ENCODE measurements at regions not wholly inside any gene's neighbourhood (a gene's known extent, or its start where the extent isn't known, plus 50 kb on each side); places are given as distances from the start of the nearest gene placed in this dataset.

DNA sequence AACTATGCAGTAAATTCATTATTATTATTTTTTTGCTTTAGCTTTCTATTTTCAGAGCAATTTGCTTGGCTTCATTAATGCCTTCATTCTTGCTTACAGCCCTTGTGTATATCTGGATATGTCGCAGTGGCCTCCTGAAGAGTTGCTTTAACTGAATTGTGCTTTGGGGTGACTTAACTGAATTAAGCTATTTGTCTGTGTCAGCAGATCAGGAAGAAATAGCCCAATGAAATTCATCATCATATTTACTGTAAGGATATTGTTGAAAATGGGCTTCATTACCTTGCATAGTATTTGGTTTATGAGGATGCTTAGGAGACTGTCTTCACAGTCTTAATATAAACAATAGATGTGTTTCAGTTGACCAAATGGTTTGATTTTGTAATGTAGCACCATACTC lies 59.7 kb upstream of the PIP4K2A start:
- TF ChIP-seq, protein P1, sequence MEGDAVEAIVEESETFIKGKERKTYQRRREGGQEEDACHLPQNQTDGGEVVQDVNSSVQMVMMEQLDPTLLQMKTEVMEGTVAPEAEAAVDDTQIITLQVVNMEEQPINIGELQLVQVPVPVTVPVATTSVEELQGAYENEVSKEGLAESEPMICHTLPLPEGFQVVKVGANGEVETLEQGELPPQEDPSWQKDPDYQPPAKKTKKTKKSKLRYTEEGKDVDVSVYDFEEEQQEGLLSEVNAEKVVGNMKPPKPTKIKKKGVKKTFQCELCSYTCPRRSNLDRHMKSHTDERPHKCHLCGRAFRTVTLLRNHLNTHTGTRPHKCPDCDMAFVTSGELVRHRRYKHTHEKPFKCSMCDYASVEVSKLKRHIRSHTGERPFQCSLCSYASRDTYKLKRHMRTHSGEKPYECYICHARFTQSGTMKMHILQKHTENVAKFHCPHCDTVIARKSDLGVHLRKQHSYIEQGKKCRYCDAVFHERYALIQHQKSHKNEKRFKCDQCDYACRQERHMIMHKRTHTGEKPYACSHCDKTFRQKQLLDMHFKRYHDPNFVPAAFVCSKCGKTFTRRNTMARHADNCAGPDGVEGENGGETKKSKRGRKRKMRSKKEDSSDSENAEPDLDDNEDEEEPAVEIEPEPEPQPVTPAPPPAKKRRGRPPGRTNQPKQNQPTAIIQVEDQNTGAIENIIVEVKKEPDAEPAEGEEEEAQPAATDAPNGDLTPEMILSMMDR (IDR thresholded peaks at IDR 0.05) = no peak
- no peak for TF ChIP-seq POLR2A (IDR thresholded peaks at IDR 0.05)
